GM18499 (cell line): ENCODE measurements at regions not wholly inside any gene's neighbourhood (a gene's known extent, or its start where the extent isn't known, plus 50 kb on each side); places are given as distances from the start of the nearest gene placed in this dataset.

Experiments used
- ATAC-seq: cut with Tn5 transposase; IDR thresholded peaks from one replicate; pipeline ENCODE4 v1.9.1; 2021; ENCODE audit warnings: moderate number of reproducible peaks; ENCODE audit not compliant: insufficient read depth, unreplicated experiment

DNA sequence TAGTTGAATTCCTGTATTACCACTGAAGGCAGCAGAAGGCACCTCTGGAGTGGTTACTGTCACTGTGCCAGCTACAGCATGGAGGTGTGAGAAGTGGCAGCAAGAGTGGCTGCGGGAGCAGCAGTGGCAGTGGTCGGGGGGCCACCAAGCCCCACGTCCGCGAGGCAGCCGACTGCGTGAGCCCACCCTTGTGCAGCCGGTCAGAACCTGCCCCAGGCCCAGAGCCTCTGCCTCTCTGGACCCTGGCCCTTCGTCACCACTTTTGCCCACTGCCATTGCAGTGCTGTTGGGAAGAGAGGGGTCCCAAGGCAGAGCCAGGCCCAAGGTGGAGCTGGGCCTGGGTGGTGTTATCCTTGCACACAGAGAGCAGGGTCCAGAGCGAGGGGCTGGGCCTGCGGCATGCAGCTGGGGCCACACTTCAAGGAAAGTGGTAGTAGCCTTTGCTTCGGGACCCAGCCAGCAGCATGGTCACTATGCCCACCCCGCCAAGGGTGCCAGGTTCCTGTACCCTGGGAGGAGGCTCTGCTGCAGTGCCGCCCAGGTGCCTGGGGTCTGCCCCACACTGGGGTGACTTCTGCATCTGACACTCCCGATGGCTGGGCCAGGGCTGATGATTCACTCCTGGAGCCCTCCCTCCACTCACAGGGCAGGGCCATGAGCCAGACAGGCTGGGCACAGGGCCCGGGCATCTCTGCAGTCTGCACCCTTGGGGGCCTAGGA lies 450.1 kb upstream of the LRATD1 start:
- ATAC-seq: no peak

DNA sequence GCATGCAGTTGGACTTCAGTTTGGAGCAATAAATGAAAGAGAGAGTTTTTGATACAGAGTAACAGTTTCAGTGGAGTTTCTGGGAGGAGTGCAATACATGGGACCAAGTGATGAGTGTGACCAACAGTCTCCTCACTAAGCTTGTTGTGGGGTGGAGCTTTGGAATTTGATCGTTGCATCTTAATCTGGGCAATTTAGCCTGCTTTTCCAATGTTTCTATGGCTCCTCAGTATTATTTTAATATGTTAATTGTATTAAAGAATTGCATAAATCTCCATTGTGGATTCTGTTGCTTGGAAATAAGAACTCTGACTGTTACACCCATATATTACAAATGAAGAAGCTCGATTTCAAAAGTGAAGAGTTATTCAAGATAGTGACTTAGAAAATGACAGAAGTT lies 446.6 kb upstream of the LRATD1 start:
- ATAC-seq: no peak

DNA sequence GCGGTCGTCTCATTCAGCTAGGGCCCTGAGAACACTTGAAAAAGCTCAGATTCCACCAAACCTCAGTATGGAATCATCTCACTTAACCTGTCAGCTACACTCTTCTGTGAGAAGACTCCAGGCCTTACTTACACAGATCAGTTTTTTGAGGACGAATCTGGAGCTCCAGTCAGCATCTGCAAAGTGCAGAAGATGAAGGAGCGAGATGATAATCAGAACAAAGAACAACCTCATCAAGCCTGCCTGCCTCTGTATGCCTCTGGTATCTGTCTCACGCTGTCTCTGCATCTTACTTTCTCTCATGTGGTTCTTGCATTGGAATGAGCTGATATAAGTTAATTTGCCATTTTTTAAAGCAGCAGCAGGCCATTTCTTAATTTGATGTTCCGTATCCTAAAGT lies 444.1 kb upstream of the LRATD1 start:
- ATAC-seq: no peak

DNA sequence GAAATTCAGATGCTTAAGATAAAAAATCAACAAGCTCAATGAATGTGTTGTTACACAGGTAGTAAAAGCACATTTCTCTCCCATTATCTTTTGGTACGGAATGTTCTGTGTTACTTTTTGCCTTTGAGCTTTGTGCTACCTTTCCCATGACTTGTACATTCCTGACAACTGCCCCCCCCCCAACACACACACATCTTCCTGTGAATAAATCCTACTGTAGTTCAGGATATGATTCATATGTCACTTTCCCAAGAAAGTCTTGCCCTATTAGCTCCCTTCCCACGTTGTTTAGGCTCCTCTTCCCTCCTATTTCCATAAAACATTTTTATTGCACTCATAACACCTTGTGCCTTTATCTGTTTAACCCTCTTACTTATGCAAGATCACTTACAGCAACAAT lies 442.6 kb upstream of the LRATD1 start:
- no peak for ATAC-seq

DNA sequence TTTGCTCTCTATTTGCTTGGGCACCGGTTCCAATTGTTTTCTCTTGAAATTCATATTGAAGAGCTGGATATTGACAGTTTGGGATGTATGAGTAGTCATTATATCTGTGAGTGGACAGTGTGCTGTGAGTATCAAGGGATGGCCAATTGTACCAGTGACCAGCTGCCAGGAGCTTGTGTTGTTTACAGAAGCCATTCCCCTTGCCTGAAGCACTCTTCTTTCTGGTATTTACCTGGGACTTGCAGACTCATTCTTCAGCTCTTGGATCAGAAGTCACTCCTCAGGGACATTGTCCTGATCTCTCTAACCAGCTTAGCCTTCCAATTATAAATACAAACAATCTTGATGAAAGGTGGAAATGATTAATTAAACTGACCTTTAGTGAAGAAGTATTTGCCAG lies 438.3 kb upstream of the LRATD1 start:
- ATAC-seq: no peak

DNA sequence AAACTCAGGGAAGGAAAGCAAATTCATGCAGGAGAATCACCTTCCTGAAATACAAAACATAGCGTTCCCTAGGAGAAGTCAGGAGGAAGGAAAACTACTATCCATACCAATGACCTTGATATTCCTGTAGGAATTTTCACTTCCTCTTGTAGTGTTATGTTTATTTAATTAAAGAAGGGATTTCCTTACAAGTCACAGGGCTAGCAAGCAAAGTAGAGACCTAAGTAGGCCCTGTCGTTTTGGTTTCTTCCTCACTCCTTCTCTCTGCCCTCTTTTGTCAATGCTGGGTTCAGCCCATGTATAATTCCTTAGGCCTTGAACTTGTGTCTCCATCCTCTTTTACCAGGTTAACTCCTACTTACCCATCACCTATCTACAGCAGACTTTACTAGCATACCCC lies 435.2 kb upstream of the LRATD1 start:
- ATAC-seq: no peak

DNA sequence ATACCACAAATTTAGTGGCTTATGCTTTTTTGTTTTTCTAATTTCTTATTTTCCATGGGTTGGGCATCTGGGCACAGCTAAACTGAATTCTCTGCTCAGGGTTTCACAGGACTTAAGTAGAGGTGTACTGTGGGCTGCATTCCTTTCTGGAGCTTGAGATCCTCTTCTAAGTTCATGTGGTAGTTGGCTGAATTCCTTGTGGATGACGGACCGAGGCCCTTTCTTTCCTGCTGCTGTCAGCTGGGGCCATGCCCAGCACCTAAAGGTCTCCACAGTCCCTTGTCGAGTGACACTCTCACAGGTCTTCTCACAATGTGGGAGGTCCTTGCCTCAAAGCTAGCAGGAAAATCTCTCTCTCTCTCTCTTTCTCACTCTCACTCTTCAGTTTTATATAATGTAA lies 433.5 kb upstream of the LRATD1 start:
- no peak for ATAC-seq

DNA sequence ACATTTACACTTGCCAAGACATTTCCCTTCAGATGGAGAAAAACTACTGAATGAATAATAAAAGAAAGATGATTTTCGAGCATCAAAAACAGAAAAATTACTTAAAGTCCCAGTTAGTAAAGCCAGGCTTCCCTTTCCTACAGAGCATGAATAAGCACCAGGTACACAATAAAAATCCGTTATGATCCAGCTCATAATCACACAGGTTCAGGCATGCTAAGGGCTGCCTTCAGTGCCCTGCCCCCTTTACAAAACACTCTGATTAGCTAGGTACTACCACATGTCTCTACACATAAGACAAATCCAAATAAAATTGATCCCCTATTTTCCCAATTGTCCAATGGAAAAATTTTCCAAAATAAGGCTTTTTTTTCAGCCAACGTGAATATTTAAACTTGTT lies 413.2 kb upstream of the LRATD1 start:
- ATAC-seq: no peak

DNA sequence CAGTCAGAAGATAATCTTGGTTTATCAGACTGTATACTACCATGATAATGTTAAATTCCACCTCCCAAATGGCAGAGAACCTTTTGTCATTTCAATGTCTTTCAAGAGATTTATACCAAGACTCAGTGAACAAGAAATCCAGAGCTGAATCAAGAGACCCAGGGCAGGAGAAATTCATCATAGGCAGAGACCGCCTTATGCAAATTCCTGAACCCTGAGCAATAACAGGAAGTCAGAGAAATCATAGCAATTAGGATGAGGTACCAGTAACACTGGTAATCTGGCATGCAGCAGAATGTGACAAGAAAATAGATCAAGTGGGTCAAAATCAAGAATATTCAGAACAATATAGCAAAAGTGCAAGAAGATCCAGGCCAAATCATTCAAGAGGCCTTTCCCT lies 412.4 kb upstream of the LRATD1 start:
- ATAC-seq: no peak

DNA sequence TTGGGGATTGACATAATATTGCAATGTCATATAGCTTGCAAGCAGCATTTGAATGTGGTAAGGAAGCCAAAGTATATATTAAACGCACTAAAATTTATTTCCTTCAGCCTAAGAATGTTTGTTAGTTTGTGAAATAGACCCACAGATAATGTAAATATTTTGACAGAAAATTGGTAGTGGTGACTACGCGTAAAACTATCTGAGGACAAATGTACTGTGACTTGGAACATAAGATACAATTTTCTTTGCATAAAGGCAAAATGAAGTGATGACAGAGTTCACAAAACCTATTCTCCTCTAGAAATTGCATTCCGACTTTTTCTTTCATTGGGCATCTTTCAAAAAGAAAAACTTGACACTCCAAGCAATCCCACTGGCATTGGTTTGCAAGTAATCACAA lies 411.1 kb upstream of the LRATD1 start:
- no peak for ATAC-seq

DNA sequence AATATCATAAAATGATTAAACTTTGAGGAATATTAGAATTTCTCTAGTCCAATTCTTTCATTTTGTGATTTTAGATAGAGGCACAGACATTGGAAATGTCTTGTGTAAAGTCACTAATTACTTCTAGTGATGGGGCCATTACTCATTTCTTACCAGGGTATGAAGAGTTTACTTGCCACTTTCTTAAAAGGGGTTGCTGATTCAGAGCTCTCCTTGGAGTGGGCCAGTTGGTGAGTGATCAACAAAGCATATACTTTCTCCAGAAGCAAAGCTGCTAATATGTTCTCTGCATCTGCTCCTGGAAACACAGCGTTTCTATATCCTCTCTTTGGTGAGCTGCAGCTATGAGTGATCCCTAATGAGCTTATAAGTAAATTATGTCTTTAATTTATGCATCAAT lies 408.9 kb upstream of the LRATD1 start:
- ATAC-seq: no peak

DNA sequence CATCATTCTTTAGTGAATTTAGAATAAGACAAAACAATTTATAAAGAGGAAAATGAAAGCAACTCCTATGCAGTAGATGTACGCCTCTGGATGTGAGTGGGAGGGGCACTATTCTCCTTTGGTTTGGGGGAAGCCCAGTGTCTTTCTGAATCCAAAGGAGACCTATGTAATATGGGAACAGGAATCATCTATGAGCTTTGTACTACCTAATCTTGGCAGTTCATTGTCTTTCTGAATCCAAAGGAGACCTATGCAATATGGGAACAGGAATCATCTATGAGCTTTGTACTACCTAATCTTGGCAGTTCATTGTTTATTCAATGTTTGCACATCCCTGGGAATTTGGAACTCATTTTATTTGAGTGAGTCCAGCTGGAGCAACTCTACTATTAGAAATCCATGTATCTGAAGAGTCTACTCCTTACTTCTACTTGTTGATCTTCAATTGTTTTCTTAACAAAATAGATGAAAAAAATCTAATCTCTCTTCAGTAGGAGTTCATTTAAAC lies 401.1 kb upstream of the LRATD1 start:
- ATAC-seq: no peak

DNA sequence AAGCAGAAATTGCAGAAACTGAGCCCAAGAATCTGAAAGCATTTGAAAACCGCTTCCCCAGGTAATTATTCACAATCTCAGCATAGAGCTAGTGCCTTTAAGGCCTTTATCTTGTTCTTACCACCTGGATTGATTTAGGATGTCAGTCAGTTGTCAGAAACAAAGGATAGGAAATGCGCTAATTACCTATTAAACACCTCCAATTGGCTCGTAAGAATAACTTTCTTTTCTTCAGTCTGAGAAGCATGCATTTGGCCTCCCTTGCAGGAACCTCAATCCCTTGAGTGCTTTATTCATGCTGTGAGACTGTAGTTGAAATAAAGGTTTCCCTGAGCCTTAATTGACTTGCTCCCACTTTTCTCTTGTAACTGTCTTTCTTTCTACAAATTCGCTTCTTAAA lies 400.3 kb upstream of the LRATD1 start:
- no peak for ATAC-seq

DNA sequence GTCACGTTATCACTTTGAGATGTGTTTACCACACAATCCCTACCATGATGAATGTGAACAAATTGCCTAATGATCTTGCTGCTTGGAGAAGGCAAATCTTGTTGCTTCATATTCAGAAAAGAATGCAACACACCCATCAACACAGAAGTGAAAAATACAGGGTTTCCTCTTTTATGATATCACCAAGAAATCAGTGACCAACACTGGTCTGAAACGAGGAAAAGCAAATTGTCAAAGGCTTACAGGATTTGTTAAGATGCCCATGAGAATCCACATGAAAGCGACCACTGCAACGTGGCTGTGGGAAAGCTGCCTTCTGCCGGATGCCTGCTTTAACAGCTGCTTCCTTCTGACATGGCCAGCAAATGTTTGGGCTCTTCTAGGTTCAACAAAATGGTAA lies 397.6 kb upstream of the LRATD1 start:
- no peak for ATAC-seq

DNA sequence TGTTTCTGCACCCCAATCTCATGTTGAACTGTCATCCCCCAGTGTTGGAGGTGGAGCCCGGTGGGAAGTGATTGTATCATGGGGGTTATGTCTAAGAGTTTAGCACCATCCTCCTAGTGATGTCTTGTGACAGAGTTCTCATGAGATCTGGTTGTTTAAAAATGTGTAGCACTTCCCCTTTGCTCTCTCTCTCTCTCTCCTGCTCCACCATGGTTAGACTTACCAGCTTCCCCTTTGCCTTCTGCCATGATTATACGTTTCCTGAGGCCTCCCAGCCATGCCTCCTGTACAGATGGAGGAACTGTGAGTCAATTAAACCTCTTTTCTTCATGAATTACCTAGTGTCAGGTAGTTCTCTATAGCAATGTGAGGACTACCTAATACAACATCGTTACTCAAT lies 396.9 kb upstream of the LRATD1 start:
- ATAC-seq: no peak

DNA sequence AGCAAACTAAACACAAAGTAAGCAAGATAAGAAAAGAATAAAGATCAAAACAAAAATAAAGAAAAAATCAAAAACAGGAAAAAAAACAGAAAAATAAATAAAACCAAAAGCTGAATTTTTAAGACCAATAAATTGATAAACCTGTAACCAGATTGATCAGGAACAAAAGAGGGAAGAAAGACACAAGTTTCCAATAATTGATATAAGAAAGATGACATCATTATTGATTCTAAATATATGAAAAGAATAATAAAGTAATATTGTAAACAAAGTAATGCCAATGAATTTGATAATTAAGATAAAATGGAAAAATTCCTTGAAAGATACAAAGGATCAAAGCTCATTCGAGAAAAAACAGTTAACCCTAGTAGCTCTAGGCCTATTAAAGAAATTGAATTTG lies 394.6 kb upstream of the LRATD1 start:
- ATAC-seq: no peak

DNA sequence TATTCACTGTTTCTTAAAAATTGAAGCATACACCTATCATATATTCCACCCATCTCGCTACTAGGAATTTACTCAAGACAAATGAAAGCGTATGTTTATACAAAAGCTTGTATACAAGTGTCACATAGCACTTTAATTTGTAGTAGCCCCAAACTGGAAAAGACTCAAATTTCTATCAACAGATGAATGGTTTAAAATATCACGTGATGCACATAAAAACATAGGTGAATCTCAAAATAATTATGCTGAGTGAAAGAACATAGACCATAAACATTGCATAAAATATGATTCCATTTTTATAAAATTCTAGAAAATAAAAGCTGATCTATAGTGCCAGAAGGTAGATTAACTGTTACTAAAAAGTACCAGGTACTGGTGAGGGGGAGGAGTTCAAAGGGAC lies 392.9 kb upstream of the LRATD1 start:
- no peak for ATAC-seq

DNA sequence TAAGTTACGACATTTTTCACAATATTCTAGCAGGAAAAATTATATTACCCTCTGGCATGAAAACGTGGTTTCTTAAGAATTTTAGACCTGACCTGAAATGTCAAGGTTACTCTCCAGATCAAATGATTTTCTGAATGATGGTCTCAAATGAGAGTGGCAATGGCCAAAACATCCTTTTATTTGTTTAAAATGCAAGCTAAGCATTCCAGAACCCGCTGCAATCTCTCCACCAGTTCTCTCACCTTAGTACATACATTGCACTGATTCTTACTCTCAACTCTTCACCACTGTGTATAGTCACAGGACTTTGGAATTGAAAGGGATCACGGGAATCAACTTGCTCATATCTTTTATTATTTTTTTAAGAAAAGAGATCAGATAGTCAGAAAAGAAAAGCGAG lies 391.6 kb upstream of the LRATD1 start:
- ATAC-seq: no peak

DNA sequence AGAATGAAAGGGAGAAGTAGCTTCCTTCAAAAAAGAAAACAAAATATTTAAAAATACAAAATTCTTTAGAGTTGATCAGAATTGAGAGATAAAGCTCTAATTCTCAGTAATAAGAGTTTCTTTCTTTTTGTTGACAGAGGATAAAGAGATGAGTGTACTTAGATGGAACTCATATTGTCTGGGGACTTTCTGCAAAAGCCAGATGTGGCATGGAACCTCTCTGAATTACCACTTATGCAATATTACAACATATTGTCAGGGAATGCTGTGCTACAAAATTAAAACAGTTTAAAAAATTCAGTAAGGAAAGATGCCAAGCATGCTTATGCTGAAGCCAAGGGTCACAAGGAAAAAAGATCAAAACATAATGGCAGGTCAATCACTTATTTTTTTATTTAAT lies 386.6 kb upstream of the LRATD1 start:
- no peak for ATAC-seq

DNA sequence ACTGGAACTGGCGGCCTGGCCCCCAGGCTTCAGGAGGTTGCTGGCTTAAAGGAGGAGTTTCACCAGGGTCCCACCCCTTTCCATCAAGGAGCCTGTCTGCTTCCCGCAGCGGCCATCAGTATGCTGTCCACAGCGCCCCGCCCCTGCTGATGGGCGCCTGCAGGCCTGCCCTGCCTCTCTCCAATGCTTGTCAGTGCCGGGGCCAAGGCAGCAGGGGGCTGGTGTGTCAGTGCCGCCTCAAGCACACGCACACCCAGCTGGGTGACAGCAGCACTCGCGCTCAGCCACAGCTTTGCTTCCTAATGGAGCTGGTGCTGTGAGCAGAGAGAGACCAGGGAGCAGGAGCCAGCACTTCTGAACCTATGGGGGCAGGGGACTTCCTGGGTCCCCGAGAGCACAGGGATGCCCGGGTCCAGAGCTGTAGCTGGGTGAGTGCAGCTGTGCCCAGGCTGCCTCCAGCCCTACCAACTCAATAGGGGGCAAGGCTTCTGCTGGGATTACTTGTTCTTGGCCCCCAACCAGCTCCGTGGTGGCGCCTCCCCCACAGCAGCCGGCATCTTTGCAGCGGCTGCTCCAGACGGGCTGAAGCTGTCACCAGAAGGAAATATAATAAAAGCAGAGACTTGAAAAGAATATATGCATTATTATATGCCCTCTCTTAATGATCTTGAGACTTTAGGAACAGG lies 377.2 kb upstream of the LRATD1 start:
- ATAC-seq: no peak

DNA sequence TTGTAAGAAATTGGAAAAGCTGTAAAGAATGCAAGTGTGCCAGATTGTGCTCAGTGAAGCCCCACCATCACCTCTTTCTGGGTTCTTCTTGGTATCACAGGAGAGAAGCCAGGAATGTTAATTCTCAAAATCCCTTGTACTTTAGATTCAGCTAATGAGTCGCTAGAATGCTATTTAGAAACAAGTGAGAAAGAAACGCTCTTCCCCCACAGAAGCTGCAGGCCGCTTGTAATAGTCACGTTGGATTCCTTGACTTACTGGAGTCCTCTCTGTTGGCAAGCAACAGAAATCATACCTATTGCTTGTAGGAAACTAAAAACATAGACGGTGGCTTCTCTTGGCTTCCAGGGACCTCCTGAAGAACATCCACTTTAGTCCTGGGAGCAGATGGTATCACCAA lies 375.6 kb upstream of the LRATD1 start:
- ATAC-seq: no peak
